ENCODE measurements at regions not wholly inside any gene's neighbourhood (a gene's known extent, or its start where the extent isn't known, plus 50 kb on each side); places are given as distances from the start of the nearest gene placed in this dataset.

- Mint-ChIP-seq H3K36me3 (ENCODE audit: low read depth) (no peaks in the 10 kb centered on the region), H3K9me3 (no peaks in the 10 kb centered on the region), H3K4me3 (no peak overlapping the region), H3K27ac (no peak overlapping the region), H3K27me3 (no peaks in the 10 kb centered on the region), H3K4me1 (no peaks in the 10 kb centered on the region)
- ChIA-PET POLR2A (no interaction called here), CTCF (no interaction called here)
- ATAC-seq (ENCODE audit: low read depth) (no peak), DNase-seq (no peak)
- TF ChIP-seq, protein P1, sequence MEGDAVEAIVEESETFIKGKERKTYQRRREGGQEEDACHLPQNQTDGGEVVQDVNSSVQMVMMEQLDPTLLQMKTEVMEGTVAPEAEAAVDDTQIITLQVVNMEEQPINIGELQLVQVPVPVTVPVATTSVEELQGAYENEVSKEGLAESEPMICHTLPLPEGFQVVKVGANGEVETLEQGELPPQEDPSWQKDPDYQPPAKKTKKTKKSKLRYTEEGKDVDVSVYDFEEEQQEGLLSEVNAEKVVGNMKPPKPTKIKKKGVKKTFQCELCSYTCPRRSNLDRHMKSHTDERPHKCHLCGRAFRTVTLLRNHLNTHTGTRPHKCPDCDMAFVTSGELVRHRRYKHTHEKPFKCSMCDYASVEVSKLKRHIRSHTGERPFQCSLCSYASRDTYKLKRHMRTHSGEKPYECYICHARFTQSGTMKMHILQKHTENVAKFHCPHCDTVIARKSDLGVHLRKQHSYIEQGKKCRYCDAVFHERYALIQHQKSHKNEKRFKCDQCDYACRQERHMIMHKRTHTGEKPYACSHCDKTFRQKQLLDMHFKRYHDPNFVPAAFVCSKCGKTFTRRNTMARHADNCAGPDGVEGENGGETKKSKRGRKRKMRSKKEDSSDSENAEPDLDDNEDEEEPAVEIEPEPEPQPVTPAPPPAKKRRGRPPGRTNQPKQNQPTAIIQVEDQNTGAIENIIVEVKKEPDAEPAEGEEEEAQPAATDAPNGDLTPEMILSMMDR (IDR thresholded peaks at IDR 0.05), result no peak
- intact Hi-C loops (cut with micrococcal nuclease), result no loop called here
Observed at GRCh38 chr4:32735856-32736590, 2015.9 kb downstream of the PCDH7 start.

GRCh38 chr4:32744211-32744610 is 2024.0 kb downstream of the PCDH7 start:
- no peaks in the 10 kb centered on the region for H3K4me1 Mint-ChIP-seq
- ATAC-seq (ENCODE audit: low read depth), result no peak
- TF ChIP-seq, protein P1 (IDR thresholded peaks at IDR 0.05), result no peak
- ChIA-PET POLR2A (no interaction called here), CTCF (no interaction called here)
- H3K27ac Mint-ChIP-seq, result no peak overlapping the region
- H3K27me3 Mint-ChIP-seq, result no peaks in the 10 kb centered on the region
- H3K9me3 Mint-ChIP-seq, result no peaks in the 10 kb centered on the region
- H3K4me3 Mint-ChIP-seq, result no peak overlapping the region
- intact Hi-C loops (cut with micrococcal nuclease), result no loop called here
- H3K36me3 Mint-ChIP-seq (ENCODE audit: low read depth), result no peaks in the 10 kb centered on the region
- DNase-seq, result no peak

DNA sequence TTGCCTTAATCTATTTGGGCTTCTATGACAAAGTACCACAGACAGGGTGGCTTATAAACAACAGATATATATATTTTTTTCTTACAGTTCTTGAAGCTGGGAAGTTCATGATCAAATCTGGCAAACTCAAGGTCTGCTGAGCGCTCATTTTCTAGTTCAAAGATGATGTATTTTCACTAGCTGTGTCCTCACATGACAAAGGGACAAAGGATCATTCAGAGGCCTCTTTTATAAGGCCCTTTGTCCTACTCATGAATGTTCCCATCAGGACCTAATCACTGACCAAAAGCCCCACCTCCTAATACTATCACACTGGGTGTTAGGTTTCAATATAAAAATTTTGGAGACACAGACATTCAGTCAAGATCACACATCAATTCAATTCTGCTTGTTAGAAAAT is 2025.2 kb downstream of the PCDH7 start:
- Mint-ChIP-seq H3K4me3 (no peak overlapping the region), H3K27me3 (no peaks in the 10 kb centered on the region), H3K36me3 (ENCODE audit: low read depth) (no peaks in the 10 kb centered on the region), H3K27ac (no peak overlapping the region), H3K4me1 (no peaks in the 10 kb centered on the region), H3K9me3 (no peaks in the 10 kb centered on the region)
- TF ChIP-seq, protein P1 (IDR thresholded peaks at IDR 0.05), result no peak
- DNase-seq (no peak), ATAC-seq (ENCODE audit: low read depth) (no peak)
- intact Hi-C loops (cut with micrococcal nuclease), result no loop called here
- ChIA-PET POLR2A (no interaction called here), CTCF (no interaction called here)

DNA sequence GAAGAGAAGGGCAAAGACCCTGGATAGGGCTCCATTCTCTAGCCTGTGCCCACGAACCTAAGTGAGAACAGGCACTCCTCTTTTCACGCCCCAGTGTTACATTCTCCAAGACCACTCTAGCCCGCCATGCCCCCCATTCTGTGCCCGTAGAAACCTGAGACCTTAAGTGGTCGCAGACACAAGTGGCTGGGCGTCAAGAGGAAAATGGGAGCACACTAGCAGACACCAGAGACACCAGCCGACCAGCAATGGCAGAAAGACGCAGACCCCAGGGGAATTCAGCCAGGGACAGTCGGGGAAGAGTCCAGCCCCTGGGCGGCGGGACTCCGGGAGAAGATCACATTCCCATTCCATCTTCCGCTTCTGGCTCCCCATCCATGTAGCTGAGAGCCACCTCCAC is 2027.9 kb downstream of the PCDH7 start:
- Mint-ChIP-seq H3K27me3 (no peaks in the 10 kb centered on the region), H3K4me3 (no peak overlapping the region), H3K27ac (no peak overlapping the region), H3K36me3 (ENCODE audit: low read depth) (no peaks in the 10 kb centered on the region), H3K9me3 (no peaks in the 10 kb centered on the region), H3K4me1 (no peaks in the 10 kb centered on the region)
- ATAC-seq (ENCODE audit: low read depth) (no peak), DNase-seq (no peak)
- TF ChIP-seq, protein P1 (IDR thresholded peaks at IDR 0.05), result no peak
- CTCF ChIA-PET, result no interaction called here
- intact Hi-C loops (cut with micrococcal nuclease), result no loop called here
- POLR2A ChIA-PET, result no interaction called here

- ATAC-seq (ENCODE audit: low read depth), result no peak
- H3K9me3 Mint-ChIP-seq, result no peaks in the 10 kb centered on the region
- intact Hi-C loops (cut with micrococcal nuclease), result no loop called here
- no peaks in the 10 kb centered on the region for H3K36me3 Mint-ChIP-seq (ENCODE audit: low read depth)
- TF ChIP-seq, protein P1 (IDR thresholded peaks at IDR 0.05), result no peak
- no peaks in the 10 kb centered on the region for H3K27me3 Mint-ChIP-seq
- no peak for DNase-seq
- ChIA-PET CTCF (no interaction called here), POLR2A (no interaction called here)
- H3K27ac Mint-ChIP-seq, result no peak overlapping the region
- no peaks in the 10 kb centered on the region for H3K4me1 Mint-ChIP-seq
- H3K4me3 Mint-ChIP-seq, result no peak overlapping the region
Observed at GRCh38 chr4:32748498-32748897, 2028.3 kb downstream of the PCDH7 start.

All from activated B cell treated with CpG ODN at 0.5 μM for 24 hours (primary cell).